SK-N-SH treated with all-trans-retinoic acid at 6 μM for 48 hours (cell line): ENCODE measurements at regions not wholly inside any gene's neighbourhood (a gene's known extent, or its start where the extent isn't known, plus 50 kb on each side); places are given as distances from the start of the nearest gene placed in this dataset.

Source experiments
- ATAC-seq: fragments of 200-7000 bp; cut with Tn5 transposase; 3 replicates; pipeline ENCODE4 v1.9.1; 2020; ENCODE audit warnings: mild to moderate bottlenecking, moderate library complexity
- ARNTL ChIP-seq: fragments of 450-650 bp; formaldehyde crosslinking; IDR thresholded peaks from 2 replicates; pipeline ENCODE4 v1.5.0; 2020; ENCODE audit warnings: low read depth, mild to moderate bottlenecking, moderate library complexity, borderline replicate concordance
- BACH2 ChIP-seq: fragments of 250-450 bp; sonication (Bioruptor Pico); IDR thresholded peaks from 2 replicates; pipeline ENCODE4 v1.9.0; 2021; ENCODE audit warnings: mild to moderate bottlenecking, borderline replicate concordance
- CREB5 ChIP-seq: fragments of 250-450 bp; sonication (Bioruptor Pico); IDR thresholded peaks from 2 replicates; pipeline ENCODE4 v1.5.1; 2020; ENCODE audit warnings: low read depth, mild to moderate bottlenecking, moderate library complexity
- ESRRG ChIP-seq: fragments of 250-450 bp; sonication (Bioruptor Pico); IDR thresholded peaks from 2 replicates; pipeline ENCODE4 v1.6.1; 2021; ENCODE audit warnings: mild to moderate bottlenecking
- GLIS3 ChIP-seq: fragments of 250-450 bp; sonication (Bioruptor Pico); IDR thresholded peaks from 2 replicates; pipeline ENCODE4 v1.5.0; 2020; ENCODE audit warnings: mild to moderate bottlenecking, moderate library complexity
- ISL1 ChIP-seq: fragments of 250-450 bp; sonication (Bioruptor Pico); IDR thresholded peaks from 2 replicates; pipeline ENCODE4 v2.1.2; 2022; ENCODE audit warnings: mild to moderate bottlenecking, moderate library complexity
- POU6F1 ChIP-seq: fragments of 250-450 bp; sonication (Bioruptor Pico); IDR thresholded peaks from 2 replicates; pipeline ENCODE4 v1.8.0; 2021; ENCODE audit warnings: low read depth, mild to moderate bottlenecking, moderate library complexity, borderline replicate concordance
- RARB ChIP-seq: fragments of 250-450 bp; sonication (Bioruptor Pico); IDR thresholded peaks from 2 replicates; pipeline ENCODE4 v1.8.0; 2021; ENCODE audit warnings: mild to moderate bottlenecking, moderate library complexity
- TCF4 ChIP-seq: fragments of 250-450 bp; sonication (Bioruptor Pico); IDR thresholded peaks from 2 replicates; pipeline ENCODE4 v1.8.0; 2021; ENCODE audit warnings: mild to moderate bottlenecking, moderate library complexity, borderline replicate concordance
- TOX ChIP-seq: fragments of 250-450 bp; sonication (Bioruptor Pico); IDR thresholded peaks from 2 replicates; pipeline ENCODE4 v1.8.0; 2021; ENCODE audit warnings: mild to moderate bottlenecking, moderate library complexity, borderline replicate concordance
- TSHZ2 ChIP-seq: fragments of 250-450 bp; sonication (Bioruptor Pico); IDR thresholded peaks from 2 replicates; pipeline ENCODE4 v1.5.0; 2020; ENCODE audit warnings: mild to moderate bottlenecking, moderate library complexity
- ZC3H10 ChIP-seq: fragments of 250-450 bp; sonication (Bioruptor Pico); IDR thresholded peaks from 2 replicates; pipeline ENCODE4 v1.5.1; 2021; ENCODE audit warnings: mild to moderate bottlenecking, moderate library complexity
- ZFP3 ChIP-seq: fragments of 250-450 bp; sonication (Bioruptor Pico); IDR thresholded peaks from 2 replicates; pipeline ENCODE4 v1.5.0; 2020; ENCODE audit warnings: mild to moderate bottlenecking, moderate library complexity
- ZNF565 ChIP-seq: fragments of 450-650 bp; formaldehyde crosslinking; conservative IDR thresholded peaks from 2 replicates; pipeline ENCODE4 v1.5.0; 2020; ENCODE audit warnings: low read depth, mild to moderate bottlenecking, moderate library complexity
- ZNF8 ChIP-seq: fragments of 450-650 bp; formaldehyde crosslinking; IDR thresholded peaks from 2 replicates; pipeline ENCODE4 v1.5.0; 2020; ENCODE audit warnings: mild to moderate bottlenecking, moderate library complexity
- TF ChIP-seq, protein P1 (sequence below): fragments of 250-450 bp; sonication (Bioruptor Pico); IDR thresholded peaks from 2 replicates; pipeline ENCODE4 v1.8.0; 2020; ENCODE audit warnings: mild to moderate bottlenecking, moderate library complexity, borderline replicate concordance
- TF ChIP-seq, protein P2 (sequence below): fragments of 250-450 bp; sonication (Bioruptor Pico); IDR thresholded peaks from 2 replicates; pipeline ENCODE4 v1.5.1; 2021; ENCODE audit warnings: mild to moderate bottlenecking, moderate library complexity

DNA sequence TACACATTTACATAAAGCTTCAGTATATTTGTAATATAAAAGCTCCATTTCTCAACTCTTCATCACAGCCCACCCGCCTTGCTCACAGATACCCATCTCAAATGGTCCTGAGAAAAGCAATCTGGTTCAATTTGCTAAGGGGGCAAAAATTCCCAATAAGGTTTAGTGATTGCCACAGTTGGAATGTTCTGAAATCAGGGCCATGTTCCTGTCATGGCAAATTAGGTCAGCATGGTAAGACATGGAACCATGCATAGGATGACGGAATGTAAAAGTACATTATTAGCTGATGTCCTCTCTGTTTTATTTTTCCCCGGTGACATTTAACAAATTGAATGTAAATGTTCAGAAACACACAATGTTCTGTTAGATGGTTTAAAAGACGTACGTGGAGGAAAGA is 274.3 kb downstream of the MZT1 start:
- no peak for ATAC-seq
- TF ChIP-seq, protein P1, sequence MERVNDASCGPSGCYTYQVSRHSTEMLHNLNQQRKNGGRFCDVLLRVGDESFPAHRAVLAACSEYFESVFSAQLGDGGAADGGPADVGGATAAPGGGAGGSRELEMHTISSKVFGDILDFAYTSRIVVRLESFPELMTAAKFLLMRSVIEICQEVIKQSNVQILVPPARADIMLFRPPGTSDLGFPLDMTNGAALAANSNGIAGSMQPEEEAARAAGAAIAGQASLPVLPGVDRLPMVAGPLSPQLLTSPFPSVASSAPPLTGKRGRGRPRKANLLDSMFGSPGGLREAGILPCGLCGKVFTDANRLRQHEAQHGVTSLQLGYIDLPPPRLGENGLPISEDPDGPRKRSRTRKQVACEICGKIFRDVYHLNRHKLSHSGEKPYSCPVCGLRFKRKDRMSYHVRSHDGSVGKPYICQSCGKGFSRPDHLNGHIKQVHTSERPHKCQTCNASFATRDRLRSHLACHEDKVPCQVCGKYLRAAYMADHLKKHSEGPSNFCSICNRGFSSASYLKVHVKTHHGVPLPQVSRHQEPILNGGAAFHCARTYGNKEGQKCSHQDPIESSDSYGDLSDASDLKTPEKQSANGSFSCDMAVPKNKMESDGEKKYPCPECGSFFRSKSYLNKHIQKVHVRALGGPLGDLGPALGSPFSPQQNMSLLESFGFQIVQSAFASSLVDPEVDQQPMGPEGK (CRISPR knock-in tag) = no peak
- TF ChIP-seq ARNTL (CRISPR knock-in tag) (no peak), TSHZ2 (no peak), ZFP3 (CRISPR knock-in tag) (no peak), TCF4 (CRISPR knock-in tag) (no peak), ZC3H10 (CRISPR knock-in tag) (no peak), ISL1 (CRISPR knock-in tag) (no peak), POU6F1 (CRISPR knock-in tag) (no peak), ZNF565 (CRISPR knock-in tag) (no peak), ESRRG (CRISPR knock-in tag) (no peak), CREB5 (CRISPR knock-in tag) (no peak), TOX (CRISPR knock-in tag) (no peak), ZNF8 (CRISPR knock-in tag) (no peak), GLIS3 (CRISPR knock-in tag) (no peak), BACH2 (no peak)
- TF ChIP-seq, protein P2, sequence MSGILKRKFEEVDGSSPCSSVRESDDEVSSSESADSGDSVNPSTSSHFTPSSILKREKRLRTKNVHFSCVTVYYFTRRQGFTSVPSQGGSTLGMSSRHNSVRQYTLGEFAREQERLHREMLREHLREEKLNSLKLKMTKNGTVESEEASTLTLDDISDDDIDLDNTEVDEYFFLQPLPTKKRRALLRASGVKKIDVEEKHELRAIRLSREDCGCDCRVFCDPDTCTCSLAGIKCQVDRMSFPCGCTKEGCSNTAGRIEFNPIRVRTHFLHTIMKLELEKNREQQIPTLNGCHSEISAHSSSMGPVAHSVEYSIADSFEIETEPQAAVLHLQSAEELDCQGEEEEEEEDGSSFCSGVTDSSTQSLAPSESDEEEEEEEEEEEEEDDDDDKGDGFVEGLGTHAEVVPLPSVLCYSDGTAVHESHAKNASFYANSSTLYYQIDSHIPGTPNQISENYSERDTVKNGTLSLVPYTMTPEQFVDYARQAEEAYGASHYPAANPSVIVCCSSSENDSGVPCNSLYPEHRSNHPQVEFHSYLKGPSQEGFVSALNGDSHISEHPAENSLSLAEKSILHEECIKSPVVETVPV = no peak

DNA sequence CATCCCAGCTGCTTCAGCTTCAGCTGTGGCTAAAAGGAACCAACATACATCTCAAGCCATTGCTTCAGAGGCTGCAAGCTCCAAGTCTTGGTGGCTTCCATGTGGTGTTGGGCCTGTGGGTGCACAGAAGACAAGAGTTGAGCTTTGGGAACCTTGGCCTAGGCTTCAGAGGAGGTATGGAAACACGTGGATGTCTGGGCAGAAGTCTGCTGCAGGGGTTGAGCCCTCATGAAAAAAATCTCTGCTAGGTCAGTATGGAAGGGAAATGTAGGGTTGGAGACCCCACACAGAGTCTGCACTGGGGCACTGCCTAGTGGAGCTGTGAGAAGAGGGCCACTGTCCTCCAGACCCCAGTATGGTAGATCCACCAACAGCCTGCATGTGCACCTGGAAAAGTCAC is 279.3 kb downstream of the MZT1 start:
- TF ChIP-seq TOX (CRISPR knock-in tag) = no peak
- TF ChIP-seq POU6F1 (CRISPR knock-in tag) = no peak
- TF ChIP-seq RARB (CRISPR knock-in tag) = no peak
- no peak for TF ChIP-seq ZNF565 (CRISPR knock-in tag)
- TF ChIP-seq, protein P1 (CRISPR knock-in tag) = no peak
- ATAC-seq = no peak
